Thoracic aorta (tissue), 2 donors: ENCODE measurements at regions not wholly inside any gene's neighbourhood (a gene's known extent, or its start where the extent isn't known, plus 50 kb on each side); places are given as distances from the start of the nearest gene placed in this dataset.
"Not testable (repeated sequence)": the region's sequence is repeated elsewhere in the genome, so short reads cannot be mapped to it uniquely, and the experiment has no call there.

Experiments used
- ATAC-seq: fragments of 150-250 bp; one replicate; pipeline ENCODE4 v1.8.0; 2017; ENCODE audit warnings: low read depth; ENCODE audit not compliant: insufficient number of reproducible peaks, low FRiP score
- DNase-seq: peaks from one replicate; pipeline ENCODE4 v3.0.0-alpha.2; 2020; ENCODE audit warnings: low spot score
- H3K27ac ChIP-seq, 2 donors: fragments of 200-600 bp; sonication (generic); 1 replicate in 1 of 2; 2 replicates in 1 of 2; pipeline ENCODE4 v1.5.1; 2016; ENCODE audit warnings: mild to moderate bottlenecking in 2 of 2, moderate library complexity in 2 of 2
- H3K27me3 ChIP-seq: fragments of 200-600 bp; sonication (generic); replicated peaks from 2 replicates; pipeline ENCODE4 v1.6.0; 2016; ENCODE audit warnings: mild to moderate bottlenecking; ENCODE audit not compliant: insufficient read depth
- H3K36me3 ChIP-seq: fragments of 200-600 bp; sonication (generic); one replicate; pipeline ENCODE4 v1.5.1; 2016
- H3K4me1 ChIP-seq, 2 donors: fragments of 200-600 bp; sonication (generic); 1 replicate in 1 of 2; 2 replicates in 1 of 2; pipeline versions ENCODE4 v1.5.1 to v1.6.0; 2016; ENCODE audit warnings: low read depth in 2 of 2, mild to moderate bottlenecking in 1 of 2; ENCODE audit not compliant: control insufficient read depth in 1 of 2
- H3K4me3 ChIP-seq: fragments of 200-600 bp; sonication (generic); 2 replicates; pipeline ENCODE4 v1.5.1; 2016; ENCODE audit warnings: mild to moderate bottlenecking
- H3K9me3 ChIP-seq: fragments of 200-600 bp; sonication (generic); 2 replicates; pipeline ENCODE4 v1.5.1; 2016
- CTCF ChIP-seq: fragments of 200-600 bp; sonication (generic); IDR thresholded peaks from one replicate; pipeline ENCODE4 v1.5.1; 2019; ENCODE audit warnings: antibody characterized with exemption

GRCh38 chr13:109318945-109319590 is 467.3 kb downstream of the IRS2 start:
- Histone ChIP-seq H3K9me3 (no peaks in the 10 kb centered on the region), H3K4me3 (no peak overlapping the region), H3K4me1 (no peaks in the 10 kb centered on the region), H3K36me3 (no peaks in the 10 kb centered on the region), H3K27me3 (no peaks in the 10 kb centered on the region), H3K27ac (no peak overlapping the region)
- TF ChIP-seq CTCF = no peak
- DNase-seq (no peak), ATAC-seq (no peak)

GRCh38 chr13:109315481-109315880 is 470.9 kb downstream of the IRS2 start:
- no peak for DNase-seq
- H3K4me3 ChIP-seq = no peak overlapping the region
- no peak overlapping the region for H3K27ac ChIP-seq
- H3K9me3 ChIP-seq = no peaks in the 10 kb centered on the region
- ATAC-seq = no peak
- no peaks in the 10 kb centered on the region for H3K4me1 ChIP-seq
- H3K27me3 ChIP-seq = no peaks in the 10 kb centered on the region
- TF ChIP-seq CTCF = no peak
- H3K36me3 ChIP-seq = no peaks in the 10 kb centered on the region

- Histone ChIP-seq H3K36me3 (no peaks in the 10 kb centered on the region), H3K4me3 (no peak overlapping the region), H3K9me3 (no peaks in the 10 kb centered on the region), H3K27me3 (no peaks in the 10 kb centered on the region), H3K27ac (no peak overlapping the region), H3K4me1 (no peaks in the 10 kb centered on the region)
- ATAC-seq = no peak
- no peak for TF ChIP-seq CTCF
- no peak for DNase-seq
Measured at GRCh38 chr13:109314101-109314500, 472.3 kb downstream of the IRS2 start.

- Histone ChIP-seq H3K36me3 (no peaks in the 10 kb centered on the region), H3K4me1 (no peaks in the 10 kb centered on the region), H3K27me3 (no peaks in the 10 kb centered on the region), H3K4me3 (no peak overlapping the region), H3K27ac (no peak overlapping the region), H3K9me3 (no peaks in the 10 kb centered on the region)
- no peak for ATAC-seq
- TF ChIP-seq CTCF = no peak
- DNase-seq = no peak
Measured at GRCh38 chr13:109312399-109312798, 474.0 kb downstream of the IRS2 start.

GRCh38 chr13:109311431-109311976 is 474.9 kb downstream of the IRS2 start:
- not testable (repeated sequence) for H3K9me3 ChIP-seq, DNase-seq, H3K27ac ChIP-seq, H3K27me3 ChIP-seq, H3K4me3 ChIP-seq, H3K36me3 ChIP-seq, ATAC-seq, H3K4me1 ChIP-seq
